Left ventricle myocardium superior (tissue), 1 donor: ENCODE measurements at regions not wholly inside any gene's neighbourhood (a gene's known extent, or its start where the extent isn't known, plus 50 kb on each side); places are given as distances from the start of the nearest gene placed in this dataset.
"Not testable (repeated sequence)": the region's sequence is repeated elsewhere in the genome, so short reads cannot be mapped to it uniquely, and the experiment has no call there.

ENCODE experiments used
- ATAC-seq: fragments of 200-7000 bp; cut with Tn5 transposase; one replicate; pipeline ENCODE4 v1.9.1; 2020; ENCODE audit warnings: mild to moderate bottlenecking, moderate library complexity
- DNase-seq: peaks from one replicate; pipeline ENCODE4 v3.0.0-alpha.2; 2020
- intact Hi-C: fragments of 100-400 bp; cut with micrococcal nuclease; formaldehyde crosslinking; loops from one replicate; pipeline ENCODE4 v1.11.0; 2022
- donor health status: DM: no; HTN: yes; CAD: no; lungs with severe emphysema.

DNA sequence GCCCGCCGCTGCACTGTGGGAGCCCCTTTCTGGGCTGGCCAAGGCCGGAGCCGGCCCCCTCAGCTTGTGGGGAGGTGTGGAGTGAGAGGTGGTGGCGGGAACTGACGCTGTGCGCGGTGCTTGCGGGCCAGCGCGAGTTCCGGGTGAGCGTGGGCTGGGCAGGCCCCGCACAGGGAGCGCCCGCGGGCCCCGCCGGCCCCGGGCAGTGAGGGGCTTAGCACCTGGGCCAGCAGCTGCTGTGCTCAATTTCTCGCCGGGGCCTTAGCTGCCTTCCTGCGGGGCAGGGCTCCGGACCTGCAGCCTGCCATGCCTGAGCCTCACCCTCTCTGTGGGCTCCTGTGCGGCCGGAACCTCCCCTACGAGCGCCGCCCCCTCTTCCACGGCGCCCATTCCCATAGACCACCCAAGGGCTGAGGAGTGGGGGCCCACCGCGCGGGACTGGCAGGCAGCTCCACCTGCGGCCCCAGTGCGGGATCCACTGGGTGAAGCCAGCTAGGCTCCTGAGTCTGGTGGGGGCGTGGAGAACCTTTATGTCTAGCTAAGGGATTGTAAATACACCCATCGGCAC lies 1062.6 kb downstream of the TDRD15 start:
- intact Hi-C loops, ATAC-seq, DNase-seq: not testable (repeated sequence)

DNA sequence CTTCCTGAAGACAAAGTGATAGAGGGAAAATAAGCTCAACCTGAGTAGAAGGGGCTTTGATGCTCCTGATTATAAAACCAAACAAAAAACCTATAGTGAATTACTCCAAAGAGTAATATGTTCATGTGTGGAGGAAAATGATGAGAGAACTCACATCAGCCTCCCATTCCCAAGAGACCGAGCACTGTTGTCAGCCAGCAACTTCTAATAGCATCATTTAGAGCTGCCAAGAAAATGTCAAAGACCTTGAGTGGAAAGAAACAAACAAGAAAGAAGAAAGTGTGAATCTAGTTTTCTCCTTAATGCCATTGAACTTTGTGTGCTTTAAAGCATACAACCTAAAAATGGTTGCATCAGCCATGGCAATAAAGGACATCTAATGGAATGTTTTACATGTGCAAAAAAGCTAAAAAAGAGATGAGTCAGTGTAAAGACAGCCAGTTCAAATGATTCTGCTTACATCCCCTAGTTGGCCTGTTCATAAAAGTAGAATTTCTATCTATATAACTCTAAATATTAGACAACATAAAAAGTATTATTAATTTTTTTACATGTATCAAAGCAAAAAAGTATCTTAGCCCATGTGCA lies 1066.2 kb downstream of the TDRD15 start:
- DNase-seq: no peak
- ATAC-seq: no peak
- intact Hi-C loops: no loop called here

DNA sequence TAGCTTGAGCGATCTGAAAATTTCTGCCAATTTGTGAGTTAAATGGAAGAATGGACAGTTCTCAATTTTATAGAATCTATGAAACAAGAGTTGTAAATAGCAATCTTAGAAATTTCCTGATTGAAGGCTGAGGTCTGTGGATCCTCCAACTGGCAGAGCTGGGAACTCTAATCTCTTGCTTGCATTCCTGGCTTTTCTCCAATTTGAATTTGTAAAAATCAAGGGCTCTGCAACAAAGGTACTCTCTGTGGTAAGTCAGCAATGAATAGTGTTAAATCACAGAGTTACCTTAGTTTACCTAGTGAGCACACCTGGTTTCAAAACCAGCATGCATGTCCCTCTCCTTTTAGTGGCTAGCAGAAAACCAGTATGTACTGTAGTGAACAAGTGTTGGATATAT lies 1070.5 kb downstream of the TDRD15 start:
- intact Hi-C loops: no loop called here
- DNase-seq (no peak), ATAC-seq (no peak)

DNA sequence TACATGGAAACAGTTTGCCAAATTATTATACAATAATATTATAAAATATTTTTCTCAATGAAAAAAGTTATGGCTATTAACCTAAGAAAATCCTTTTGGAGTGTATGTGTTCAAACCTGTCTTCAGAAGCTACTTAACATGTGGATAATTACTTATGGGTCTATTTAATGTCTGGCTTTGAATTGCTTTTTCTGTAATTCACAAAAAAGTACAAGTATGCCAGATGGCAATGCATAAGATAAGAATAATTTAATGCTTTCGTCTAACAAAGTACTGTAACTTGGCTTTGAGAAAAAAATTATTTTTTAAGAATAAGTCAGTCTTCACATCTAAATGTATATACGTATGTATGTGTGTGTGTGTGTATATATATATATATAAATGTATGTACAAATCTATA lies 1073.0 kb downstream of the TDRD15 start:
- ATAC-seq: no peak
- intact Hi-C loops: no loop called here
- no peak for DNase-seq

DNA sequence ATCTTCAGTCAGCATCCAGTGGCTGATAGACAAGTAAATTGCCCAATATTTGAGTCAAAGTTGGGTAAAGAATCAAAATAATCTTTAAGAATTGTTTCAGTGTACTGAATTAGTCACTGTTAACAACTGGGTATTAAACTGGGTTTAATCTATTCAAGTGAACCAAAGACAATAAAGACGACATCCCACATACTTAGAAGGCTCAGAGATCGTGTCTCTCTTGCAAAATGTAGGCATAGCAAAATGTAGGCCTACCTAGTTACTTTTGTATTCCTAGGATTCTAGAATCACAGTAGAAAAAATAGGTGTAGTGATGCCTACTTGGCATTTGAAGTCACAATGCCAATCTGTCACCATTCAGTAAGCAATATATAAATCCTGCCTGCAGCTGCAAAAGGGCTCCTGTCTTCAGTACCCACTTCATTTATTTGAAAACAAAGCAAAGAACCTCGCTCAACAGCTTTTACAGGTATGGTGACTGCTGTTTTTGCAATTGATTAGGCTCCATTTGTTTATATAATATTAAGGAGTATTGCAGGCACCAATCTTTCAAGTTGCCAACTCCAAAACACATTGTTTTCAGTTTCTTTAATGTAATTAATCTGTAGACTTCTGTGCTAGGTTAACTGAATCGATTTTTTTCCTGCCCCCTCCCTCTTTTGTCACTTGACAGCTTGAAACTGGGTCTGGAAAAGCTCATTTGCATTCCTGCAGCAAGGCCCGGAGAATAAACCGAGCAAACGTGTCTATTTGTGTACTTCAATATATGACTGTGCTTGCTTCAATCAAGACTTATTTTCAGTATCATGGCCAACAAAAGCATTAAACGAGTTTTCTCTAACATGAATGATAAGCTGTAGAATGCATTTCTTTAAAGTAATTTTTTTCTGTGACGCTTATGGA lies 1074.9 kb downstream of the TDRD15 start:
- ATAC-seq (no peak), DNase-seq (no peak)
- intact Hi-C loops: no loop called here

DNA sequence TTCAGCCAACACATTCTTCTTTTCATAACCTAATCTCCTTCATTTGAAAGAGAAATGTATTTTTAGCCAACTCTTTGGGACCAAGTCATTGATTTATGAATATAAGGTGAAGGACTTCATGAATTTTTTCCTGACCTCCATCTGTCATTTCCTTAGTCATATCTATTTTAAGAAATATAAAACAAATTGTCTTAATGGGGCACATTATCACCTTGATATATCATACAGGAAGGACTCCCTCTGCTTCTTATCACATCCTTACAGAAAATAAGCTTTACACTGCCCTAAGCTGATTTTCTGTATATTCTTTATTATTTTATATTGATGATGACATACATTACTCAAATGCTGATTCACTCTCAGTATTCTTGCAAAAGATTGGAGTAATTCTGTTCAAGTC lies 1076.2 kb downstream of the TDRD15 start:
- DNase-seq (no peak), ATAC-seq (no peak)
- intact Hi-C loops: no loop called here

DNA sequence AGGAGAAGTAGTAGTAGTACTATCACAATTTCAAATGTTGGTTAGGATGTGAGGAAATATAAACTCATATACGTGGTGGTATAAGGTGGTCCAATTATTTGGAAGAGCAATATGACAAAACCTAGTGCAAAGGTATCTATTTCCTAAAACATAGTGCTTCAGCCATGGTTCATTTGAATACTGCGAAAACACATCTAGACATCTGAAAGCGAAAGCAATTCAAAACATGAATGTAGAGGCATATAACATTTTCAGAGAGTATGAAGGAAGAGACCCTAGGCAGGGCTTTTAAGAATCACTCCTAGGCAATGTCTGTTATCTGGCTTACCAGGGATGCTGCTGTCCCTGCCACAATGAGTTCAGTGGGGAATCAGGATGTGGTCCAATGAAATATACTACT lies 1085.8 kb downstream of the TDRD15 start:
- no peak for ATAC-seq
- intact Hi-C loops: no loop called here
- no peak for DNase-seq

DNA sequence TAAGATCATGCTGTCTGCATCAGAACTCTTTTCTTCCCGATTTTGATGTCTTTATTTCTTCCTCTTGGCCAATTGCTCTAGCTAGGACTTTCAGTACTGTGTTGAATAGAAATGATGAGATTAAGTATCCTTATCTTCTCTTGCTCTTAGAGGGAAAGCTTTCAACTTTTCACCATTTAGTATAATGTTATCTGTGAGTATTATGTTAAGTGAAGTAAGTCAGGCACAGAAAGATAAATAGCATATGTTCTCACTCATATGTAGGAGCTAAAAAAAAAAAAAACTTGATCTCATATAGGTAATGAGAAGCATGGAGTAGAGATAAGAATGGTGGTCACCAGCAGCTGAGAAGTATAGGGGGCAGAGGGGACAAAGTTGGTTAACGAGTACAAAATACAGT lies 1089.5 kb downstream of the TDRD15 start:
- DNase-seq (no peak), ATAC-seq (no peak)
- intact Hi-C loops: no loop called here

DNA sequence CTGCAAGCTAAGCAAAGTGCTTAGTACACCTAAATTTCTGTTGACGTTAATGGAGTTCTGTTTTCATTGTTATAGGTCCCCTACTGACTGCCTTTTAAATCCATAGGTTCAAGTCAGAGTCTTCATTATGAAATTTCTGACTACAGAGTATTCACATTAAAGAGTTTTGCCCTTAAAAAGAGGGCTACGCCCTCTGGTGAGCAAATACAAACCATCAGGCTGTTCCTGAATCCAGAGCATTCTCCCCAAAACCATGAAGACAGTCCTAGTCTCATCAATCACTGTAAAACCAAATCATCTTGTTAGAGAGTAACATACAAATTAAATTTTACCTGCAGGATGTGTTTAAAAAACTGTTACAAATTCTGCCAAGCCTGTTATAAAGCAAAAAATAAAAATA lies 1091.7 kb downstream of the TDRD15 start:
- DNase-seq (no peak), ATAC-seq (no peak)
- intact Hi-C loops: no loop called here

DNA sequence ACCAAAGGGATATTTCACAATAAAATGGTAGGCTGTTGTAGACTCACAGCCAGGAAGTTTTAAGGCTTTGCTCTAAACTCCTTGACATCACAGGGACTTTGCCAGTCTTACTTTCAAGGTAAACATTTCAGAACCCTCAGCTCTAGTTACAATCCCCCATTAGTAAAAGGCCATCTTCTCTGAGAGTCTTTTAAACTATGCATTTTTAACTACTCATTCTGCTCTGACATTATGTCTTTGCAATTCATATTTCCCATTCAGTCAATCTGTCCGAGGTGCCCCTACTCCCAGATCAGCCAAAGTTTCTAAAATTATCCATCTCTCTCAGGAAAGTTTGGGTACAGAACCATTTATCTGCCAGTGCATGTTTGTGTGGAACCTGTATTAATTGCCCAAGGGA lies 1094.1 kb downstream of the TDRD15 start:
- ATAC-seq (no peak), DNase-seq (no peak)
- intact Hi-C loops: no loop called here

DNA sequence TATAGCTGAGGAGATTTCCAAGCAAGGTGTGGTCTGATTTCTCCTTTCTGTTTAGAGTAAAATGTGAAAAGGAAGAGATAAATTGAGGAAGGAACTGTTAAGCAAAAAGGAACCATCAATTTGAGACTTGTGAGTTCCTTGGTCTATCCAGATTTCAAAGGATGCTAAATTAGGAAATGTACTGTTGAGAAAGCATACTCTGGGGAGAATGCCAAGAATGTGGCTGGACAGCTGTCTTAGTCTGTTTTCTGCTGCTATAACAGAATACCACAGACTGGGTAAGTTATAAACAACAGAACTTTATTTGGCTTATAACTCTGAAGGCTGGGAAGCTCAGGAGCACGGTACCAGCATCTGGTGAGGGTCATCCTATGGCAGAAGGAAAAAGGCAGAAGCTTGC lies 1097.2 kb downstream of the TDRD15 start:
- intact Hi-C loops: no loop called here
- no peak for DNase-seq
- ATAC-seq: no peak

DNA sequence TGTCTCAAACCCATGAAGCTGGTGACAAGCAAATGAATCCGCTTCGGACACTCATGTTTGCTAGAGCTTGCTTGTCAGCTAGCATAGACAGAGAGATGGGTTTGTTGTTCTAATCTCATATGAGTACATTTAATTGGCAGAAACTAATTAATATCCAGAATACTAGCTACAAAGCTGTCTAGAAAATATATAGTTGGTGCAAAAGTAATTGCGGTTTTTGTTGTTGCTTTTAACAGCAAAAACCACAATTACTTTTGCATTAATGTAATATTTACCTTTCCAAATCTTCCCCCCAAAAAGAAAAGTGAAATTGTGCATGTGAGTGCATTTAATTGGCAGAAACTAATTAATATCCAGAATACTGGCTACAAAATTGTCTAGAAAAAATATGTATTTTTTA lies 1115.2 kb downstream of the TDRD15 start:
- intact Hi-C loops: no loop called here
- no peak for ATAC-seq

DNA sequence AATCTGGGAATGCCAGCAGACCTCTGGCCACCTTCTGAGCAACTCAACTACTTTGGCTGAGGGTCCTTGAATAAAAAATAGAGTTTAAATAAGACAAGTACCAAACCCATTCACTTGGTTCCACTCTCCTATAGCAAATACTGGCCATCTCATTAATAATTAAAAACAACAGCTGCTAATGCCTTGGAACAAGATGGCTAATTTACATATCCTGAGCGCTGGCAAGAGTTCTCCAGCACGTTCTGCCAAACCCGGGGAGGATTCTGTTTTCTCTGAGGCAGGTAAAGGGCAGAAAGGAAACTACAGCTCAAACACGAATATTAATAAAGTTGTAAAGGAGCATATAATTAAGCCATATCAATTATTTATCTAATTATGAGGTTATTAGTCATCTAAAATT lies 1123.7 kb downstream of the TDRD15 start:
- intact Hi-C loops: no loop called here
- ATAC-seq (no peak), DNase-seq (no peak)

More for the DNA sequence above, 1115.2 kb downstream of the TDRD15 start:
- no peak for DNase-seq

DNA sequence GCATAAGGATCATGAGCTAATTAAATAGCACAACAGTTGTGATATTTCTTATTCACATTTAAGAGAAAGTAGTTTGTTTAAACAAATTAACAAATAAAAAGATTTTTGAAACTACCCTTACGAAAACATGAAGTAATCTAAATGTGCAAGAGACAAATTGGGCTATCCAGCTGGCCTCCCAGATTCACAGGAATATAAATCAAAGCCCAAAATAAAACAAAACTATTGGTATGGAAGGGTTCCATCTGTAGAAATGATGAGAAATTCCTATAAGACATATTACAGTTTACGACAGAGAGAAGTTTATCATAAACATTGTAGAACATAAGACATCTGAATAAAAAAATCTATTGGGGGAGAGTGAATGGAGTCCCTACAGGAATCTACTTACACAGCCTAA lies 1125.1 kb downstream of the TDRD15 start:
- no peak for DNase-seq
- no peak for ATAC-seq
- intact Hi-C loops: no loop called here

DNA sequence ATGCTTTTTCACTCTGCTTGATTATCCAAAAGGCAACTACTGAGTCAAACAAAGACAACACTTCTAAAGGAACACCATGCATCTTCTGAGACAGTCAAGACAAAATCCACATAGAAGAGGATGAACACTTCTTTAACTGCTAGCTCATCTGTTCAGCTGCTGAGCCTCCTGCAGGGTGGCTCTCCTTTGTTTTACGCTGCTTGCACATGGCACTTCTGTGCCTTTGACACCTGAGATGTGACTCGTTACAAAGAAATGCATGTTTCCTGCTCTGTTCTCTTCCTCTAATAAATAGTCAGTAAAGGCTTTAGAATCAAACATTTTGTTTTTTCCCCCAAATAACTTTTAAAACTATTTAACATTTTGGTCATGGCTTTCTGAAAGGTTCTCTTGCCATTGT lies 1129.4 kb downstream of the TDRD15 start:
- intact Hi-C loops: no loop called here
- ATAC-seq (no peak), DNase-seq (no peak)

DNA sequence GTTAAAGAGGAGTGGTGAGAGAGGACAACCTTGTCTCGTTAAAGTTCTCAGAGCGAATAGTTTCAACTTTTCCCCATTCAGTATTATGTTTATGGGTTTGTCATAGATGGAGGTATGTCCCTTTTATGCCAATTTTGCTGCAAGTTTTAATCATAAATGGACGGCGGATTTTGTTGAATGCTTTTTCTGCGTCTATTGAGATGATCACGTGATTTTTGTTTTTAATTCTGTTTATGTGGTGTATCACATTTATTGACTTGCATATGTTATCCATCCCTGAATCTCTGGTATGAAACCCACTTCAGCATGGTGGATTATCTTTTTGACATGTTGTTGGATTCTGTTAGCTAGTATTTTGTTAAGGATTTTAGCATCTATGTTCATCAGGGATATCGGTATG lies 1123.8 kb upstream of the KLHL29 start:
- intact Hi-C loops: no loop called here
- DNase-seq (no peak), ATAC-seq (no peak)

DNA sequence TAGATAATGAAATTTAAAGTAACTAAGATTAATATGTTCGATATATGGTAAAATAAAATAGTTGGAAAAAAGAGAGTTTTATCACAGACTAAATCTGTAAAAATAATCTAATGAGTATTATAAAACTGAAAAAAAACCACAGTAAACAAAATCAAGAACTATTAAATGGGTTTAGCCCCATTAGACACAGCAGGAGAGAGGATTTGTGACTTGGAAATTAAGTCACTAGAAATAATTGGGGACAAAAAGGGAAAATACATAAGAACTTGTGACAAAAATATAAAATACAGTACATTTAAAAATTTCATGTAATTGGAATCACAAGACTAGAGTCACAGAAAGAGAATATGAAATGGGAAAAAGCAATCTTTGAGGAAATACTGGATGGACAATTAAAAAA lies 1114.6 kb upstream of the KLHL29 start:
- DNase-seq (no peak), ATAC-seq (no peak)
- intact Hi-C loops: no loop called here

DNA sequence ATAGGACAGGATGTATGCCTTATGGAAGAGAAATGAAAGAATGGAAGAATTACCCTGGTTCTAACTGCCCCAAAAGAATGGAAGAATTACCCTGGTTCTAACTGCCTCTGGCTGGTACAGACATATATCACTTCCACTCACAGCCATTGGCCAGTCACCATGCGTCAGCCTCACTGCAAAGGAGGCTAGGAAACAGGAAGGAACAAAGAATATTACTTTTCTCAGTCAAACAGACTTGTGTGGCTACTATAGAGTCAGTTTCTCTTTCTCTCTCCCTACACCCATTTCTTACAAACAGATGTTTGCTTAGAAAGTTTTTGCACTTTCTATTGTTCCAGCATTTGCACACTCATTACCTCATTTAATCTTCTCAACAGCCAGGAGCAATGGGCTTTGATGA lies 1111.1 kb upstream of the KLHL29 start:
- DNase-seq (no peak), ATAC-seq (no peak)
- intact Hi-C loops: no loop called here

DNA sequence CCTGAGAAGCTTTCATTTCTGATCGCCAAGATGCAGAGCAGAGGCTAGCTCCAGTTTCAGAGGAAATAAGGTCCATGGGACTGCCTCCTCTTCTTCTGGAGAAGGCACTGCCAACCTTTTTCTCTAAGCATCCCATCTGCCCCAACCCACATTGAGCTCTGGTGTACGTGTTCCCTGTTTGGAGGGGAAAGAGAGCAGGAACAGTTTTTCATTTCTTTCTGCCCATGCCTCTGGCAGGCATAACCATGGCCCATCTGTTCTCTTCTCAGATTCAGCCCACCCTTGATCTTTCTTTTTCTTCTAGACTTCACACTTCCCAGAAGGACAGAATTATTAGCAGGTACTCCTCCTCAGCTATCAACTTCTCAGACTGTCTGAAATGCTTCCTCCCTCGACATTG lies 1110.3 kb upstream of the KLHL29 start:
- DNase-seq: no peak
- no peak for ATAC-seq
- intact Hi-C loops: no loop called here

DNA sequence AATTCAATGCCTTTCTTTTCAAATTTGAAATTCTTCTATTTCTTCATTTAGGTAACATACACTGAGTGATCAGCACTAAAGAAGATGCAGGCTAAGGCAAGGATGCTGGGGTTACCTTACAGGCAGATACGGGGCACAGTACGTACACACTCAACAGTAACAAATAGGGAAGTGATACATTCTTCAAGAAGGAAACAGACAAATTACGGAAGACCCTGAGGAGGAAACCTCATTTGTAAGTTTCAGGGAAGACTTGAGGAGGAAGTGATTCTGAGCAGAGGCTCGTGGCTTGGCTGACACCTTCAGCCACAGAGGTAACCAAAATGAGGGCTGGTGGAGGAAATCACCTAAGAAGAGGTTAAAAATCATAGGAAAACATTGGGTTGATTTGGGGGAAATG lies 1108.3 kb upstream of the KLHL29 start:
- ATAC-seq: no peak
- intact Hi-C loops: no loop called here

DNA sequence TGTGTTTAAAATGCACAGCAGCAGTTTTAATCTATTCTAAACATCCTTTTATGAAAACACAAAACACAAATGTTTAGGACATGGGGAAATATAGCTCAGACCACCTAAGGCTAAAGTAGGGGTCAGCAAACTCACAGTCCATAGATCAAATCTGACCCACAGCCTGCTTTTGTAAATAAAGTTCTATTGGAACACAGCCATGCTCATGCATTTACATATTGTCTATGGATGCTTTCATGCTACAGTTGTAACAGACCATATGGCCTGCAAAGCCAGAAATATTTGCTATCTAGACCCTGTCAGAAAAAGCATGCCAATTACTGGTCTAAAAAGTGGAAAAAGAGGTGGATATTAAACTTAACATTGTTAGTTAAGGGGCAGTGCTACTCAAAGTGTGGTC lies 1105.4 kb upstream of the KLHL29 start:
- intact Hi-C loops: no loop called here

More for the DNA sequence above, 1108.3 kb upstream of the KLHL29 start:
- DNase-seq: no peak

More for the DNA sequence above, 1105.4 kb upstream of the KLHL29 start:
- ATAC-seq (no peak), DNase-seq (no peak)
